ENCODE measurements at regions not wholly inside any gene's neighbourhood (a gene's known extent, or its start where the extent isn't known, plus 50 kb on each side); places are given as distances from the start of the nearest gene placed in this dataset.
A peak's percentile ranks its signal among the peaks of the same experiment; 100 is the strongest.
"Not testable (repeated sequence)": the region's sequence is repeated elsewhere in the genome, so short reads cannot be mapped to it uniquely, and the experiment has no call there.

GRCh38 chr1:101484689-101485338 is 248.0 kb downstream of the S1PR1 start:
- Mint-ChIP-seq H3K27ac (peak overlapping the region; percentile 90), H3K9me3 (peaks cover 9% of the 10 kb centered on the region), H3K4me3 (peak overlapping the region; percentile 20), H3K4me1 (peaks cover 50% of the 10 kb centered on the region), H3K27me3 (ENCODE audit: low read depth) (no peaks in the 10 kb centered on the region), H3K36me3 (peaks cover 13% of the 10 kb centered on the region)
- no peak for TF ChIP-seq CTCF (IDR thresholded peaks at IDR 0.05; ENCODE audit: unreplicated experiment)
- no peak for DNase-seq (ENCODE audit: low spot score in 2 of 2, unreplicated experiment in 2 of 2)

GRCh38 chr1:101485712-101486111 is 248.9 kb downstream of the S1PR1 start:
- Mint-ChIP-seq H3K27ac (peak overlapping the region; percentile 90), H3K4me3 (no peak overlapping the region), H3K27me3 (ENCODE audit: low read depth) (no peaks in the 10 kb centered on the region), H3K4me1 (peaks cover 50% of the 10 kb centered on the region), H3K36me3 (peaks cover 17% of the 10 kb centered on the region), H3K9me3 (peaks cover 13% of the 10 kb centered on the region)
- DNase-seq (ENCODE audit: low spot score in 2 of 2, unreplicated experiment in 2 of 2) = no peak
- no peak for TF ChIP-seq CTCF (IDR thresholded peaks at IDR 0.05; ENCODE audit: unreplicated experiment)

- DNase-seq (ENCODE audit: low spot score in 2 of 2, unreplicated experiment in 2 of 2); H3K4me3 Mint-ChIP-seq; H3K4me1 Mint-ChIP-seq; H3K27me3 Mint-ChIP-seq (ENCODE audit: low read depth); H3K27ac Mint-ChIP-seq: not testable (repeated sequence)
- Mint-ChIP-seq H3K9me3 (peaks cover 29% of the 10 kb centered on the region), H3K36me3 (peaks cover 24% of the 10 kb centered on the region)
These were observed 255.3 kb downstream of the S1PR1 start for GRCh38 chr1:101492144-101492543.

GRCh38 chr1:101493920-101494319 is 257.1 kb downstream of the S1PR1 start:
- H3K27me3 Mint-ChIP-seq (ENCODE audit: low read depth); DNase-seq (ENCODE audit: low spot score in 2 of 2, unreplicated experiment in 2 of 2); H3K4me1 Mint-ChIP-seq; H3K4me3 Mint-ChIP-seq; H3K27ac Mint-ChIP-seq: not testable (repeated sequence)
- H3K9me3 Mint-ChIP-seq = peaks cover 29% of the 10 kb centered on the region
- H3K36me3 Mint-ChIP-seq = peaks cover 20% of the 10 kb centered on the region

- H3K4me1 Mint-ChIP-seq = peaks cover 7% of the 10 kb centered on the region
- no peaks in the 10 kb centered on the region for H3K27me3 Mint-ChIP-seq (ENCODE audit: low read depth)
- TF ChIP-seq CTCF (IDR thresholded peaks at IDR 0.05; ENCODE audit: unreplicated experiment) = no peak
- H3K27ac Mint-ChIP-seq = no peak overlapping the region
- H3K4me3 Mint-ChIP-seq = no peak overlapping the region
- H3K9me3 Mint-ChIP-seq = peaks cover 20% of the 10 kb centered on the region
- DNase-seq (ENCODE audit: low spot score in 2 of 2, unreplicated experiment in 2 of 2) = no peak
- H3K36me3 Mint-ChIP-seq = peaks cover 6% of the 10 kb centered on the region
These were observed 259.3 kb downstream of the S1PR1 start for GRCh38 chr1:101496109-101496508.

GRCh38 chr1:101497881-101498559 is 261.2 kb downstream of the S1PR1 start:
- Mint-ChIP-seq H3K4me1 (peaks cover 7% of the 10 kb centered on the region), H3K4me3 (no peak overlapping the region), H3K27ac (no peak overlapping the region), H3K27me3 (ENCODE audit: low read depth) (no peaks in the 10 kb centered on the region), H3K9me3 (peaks cover 8% of the 10 kb centered on the region), H3K36me3 (peaks cover 1% of the 10 kb centered on the region)
- no peak for DNase-seq (ENCODE audit: low spot score in 2 of 2, unreplicated experiment in 2 of 2)
- no peak for TF ChIP-seq CTCF (IDR thresholded peaks at IDR 0.05; ENCODE audit: unreplicated experiment)

GRCh38 chr1:101504106-101504505 is 267.3 kb downstream of the S1PR1 start:
- H3K4me3 Mint-ChIP-seq; H3K9me3 Mint-ChIP-seq; DNase-seq (ENCODE audit: low spot score in 2 of 2, unreplicated experiment in 2 of 2); H3K27ac Mint-ChIP-seq; H3K36me3 Mint-ChIP-seq; H3K27me3 Mint-ChIP-seq (ENCODE audit: low read depth): not testable (repeated sequence)
- peaks cover 12% of the 10 kb centered on the region for H3K4me1 Mint-ChIP-seq

- H3K4me3 Mint-ChIP-seq; H3K9me3 Mint-ChIP-seq; H3K36me3 Mint-ChIP-seq; H3K27ac Mint-ChIP-seq; DNase-seq (ENCODE audit: low spot score in 2 of 2, unreplicated experiment in 2 of 2); H3K27me3 Mint-ChIP-seq (ENCODE audit: low read depth): not testable (repeated sequence)
- H3K4me1 Mint-ChIP-seq = peaks cover 12% of the 10 kb centered on the region
These were observed 268.4 kb downstream of the S1PR1 start for GRCh38 chr1:101505240-101505639.

Data from mesothelial cell of epicardium (in vitro differentiated cells).